NT2/D1 (cell line): ENCODE measurements at regions not wholly inside any gene's neighbourhood (a gene's known extent, or its start where the extent isn't known, plus 50 kb on each side); places are given as distances from the start of the nearest gene placed in this dataset.

Source experiments
- DNase-seq: peaks from one replicate; pipeline ENCODE4 v3.0.0-alpha.2; 2011; ENCODE audit warnings: low read depth, low spot score
- H3K27me3 ChIP-seq: 2 replicates; pipeline ENCODE4 v1.6.0; 2011; ENCODE audit warnings: mild to moderate bottlenecking; ENCODE audit not compliant: insufficient read length, insufficient read depth
- H3K36me3 ChIP-seq: 2 replicates; pipeline ENCODE4 v1.6.1; 2011; ENCODE audit warnings: mild to moderate bottlenecking, low read length, mixed read lengths; ENCODE audit not compliant: insufficient read depth, insufficient read length
- H3K4me1 ChIP-seq: 2 replicates; pipeline ENCODE4 v1.5.1; 2011; ENCODE audit not compliant: insufficient read depth, insufficient read length
- H3K4me3 ChIP-seq: 2 replicates; pipeline ENCODE4 v1.5.1; 2011; ENCODE audit warnings: low read depth; ENCODE audit not compliant: insufficient read length
- H3K9ac ChIP-seq: 2 replicates; pipeline ENCODE4 v1.6.0; 2011; ENCODE audit warnings: low read depth; ENCODE audit not compliant: insufficient read length
- H3K9me3 ChIP-seq: 2 replicates; pipeline ENCODE4 v1.5.1; 2011; ENCODE audit warnings: mild to moderate bottlenecking, low read length; ENCODE audit not compliant: insufficient read depth
- SUZ12 ChIP-seq: IDR thresholded peaks from 2 replicates; pipeline ENCODE4 v1.6.1; 2011; ENCODE audit not compliant: insufficient read length, insufficient read depth; ENCODE audit errors: extremely low read depth
- YY1 ChIP-seq: IDR thresholded peaks from 2 replicates; pipeline ENCODE4 v1.6.1; 2011; ENCODE audit not compliant: insufficient read length, insufficient read depth
- ZNF274 ChIP-seq: IDR thresholded peaks from 2 replicates; pipeline ENCODE4 v1.6.1; 2011; ENCODE audit warnings: mild to moderate bottlenecking, low read depth, low read length

DNA sequence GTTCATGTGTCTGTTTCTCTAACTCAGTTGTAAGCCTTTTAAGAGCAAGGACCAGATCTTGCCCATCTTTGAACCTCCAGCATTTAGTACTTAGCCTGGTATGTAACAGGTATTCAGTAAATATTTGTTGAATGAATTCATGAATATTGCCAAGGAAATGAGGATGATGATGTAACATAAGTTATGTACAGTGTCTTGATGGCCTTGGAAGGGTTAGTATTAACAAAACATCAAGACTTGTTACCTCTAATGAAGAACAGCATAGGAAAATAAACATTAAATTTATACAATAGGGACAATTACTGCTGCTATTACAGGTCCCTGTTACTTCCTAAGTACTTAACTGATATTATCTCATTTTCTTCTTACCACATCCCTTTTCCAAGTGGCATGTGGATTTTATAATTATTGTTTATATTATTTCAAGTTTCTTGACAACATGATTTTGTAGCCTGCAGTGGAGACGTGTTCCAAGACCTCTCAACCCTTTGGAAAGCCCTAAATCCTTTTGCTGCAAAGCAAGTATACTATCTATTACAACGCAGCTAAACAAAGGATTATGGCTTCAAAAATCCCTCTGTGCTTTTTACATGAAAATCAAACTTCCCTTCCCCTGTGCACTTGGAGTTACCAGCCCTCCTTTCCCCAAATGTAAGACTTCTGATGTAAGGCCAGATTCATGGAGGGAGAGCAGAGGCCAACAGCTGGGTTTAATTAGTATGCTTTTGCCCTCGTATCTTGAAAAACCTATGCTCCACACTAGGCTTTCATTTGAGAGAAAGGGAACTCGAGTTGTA is 77.4 kb upstream of the SMIM36 start:
- no peaks in the 10 kb centered on the region for H3K27me3 ChIP-seq
- no peaks in the 10 kb centered on the region for H3K36me3 ChIP-seq
- no peaks in the 10 kb centered on the region for H3K4me1 ChIP-seq
- H3K4me3 ChIP-seq, result no peak overlapping the region
- no peak overlapping the region for H3K9ac ChIP-seq
- no peak for TF ChIP-seq YY1
- TF ChIP-seq SUZ12, result no peak
- no peak for TF ChIP-seq ZNF274
- H3K9me3 ChIP-seq, result no peaks in the 10 kb centered on the region
- DNase-seq, result no peak

DNA sequence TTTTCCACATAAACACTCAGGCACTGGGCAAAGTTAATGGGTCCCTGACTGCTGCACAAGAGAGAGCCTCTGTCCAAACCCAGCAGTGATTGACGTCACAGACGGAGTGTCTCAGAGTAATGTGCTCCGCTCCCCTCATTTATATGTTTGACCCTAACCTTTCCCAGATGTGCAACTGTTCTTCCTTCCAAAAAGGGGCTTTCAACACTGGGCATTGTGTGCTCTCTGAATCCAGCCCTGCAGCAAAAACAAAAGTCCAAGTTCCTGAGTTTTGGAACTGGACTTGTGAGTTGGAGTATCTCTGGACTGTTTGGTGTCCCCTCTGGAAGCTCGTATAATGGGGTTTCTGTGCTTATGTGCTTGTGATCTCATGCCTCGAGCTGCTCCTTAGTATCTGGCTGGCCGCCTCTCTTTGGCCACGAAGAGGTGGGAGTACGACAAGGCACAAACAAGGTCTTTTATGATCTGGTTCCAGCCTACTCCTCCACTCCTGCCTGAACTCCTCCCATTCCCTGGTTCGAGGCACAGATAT is 76.4 kb upstream of the SMIM36 start:
- no peak overlapping the region for H3K4me3 ChIP-seq
- H3K36me3 ChIP-seq, result no peaks in the 10 kb centered on the region
- no peaks in the 10 kb centered on the region for H3K4me1 ChIP-seq
- H3K9me3 ChIP-seq, result no peaks in the 10 kb centered on the region
- no peaks in the 10 kb centered on the region for H3K27me3 ChIP-seq
- H3K9ac ChIP-seq, result no peak overlapping the region
- TF ChIP-seq SUZ12 (no peak), YY1 (no peak), ZNF274 (no peak)
- DNase-seq, result no peak

DNA sequence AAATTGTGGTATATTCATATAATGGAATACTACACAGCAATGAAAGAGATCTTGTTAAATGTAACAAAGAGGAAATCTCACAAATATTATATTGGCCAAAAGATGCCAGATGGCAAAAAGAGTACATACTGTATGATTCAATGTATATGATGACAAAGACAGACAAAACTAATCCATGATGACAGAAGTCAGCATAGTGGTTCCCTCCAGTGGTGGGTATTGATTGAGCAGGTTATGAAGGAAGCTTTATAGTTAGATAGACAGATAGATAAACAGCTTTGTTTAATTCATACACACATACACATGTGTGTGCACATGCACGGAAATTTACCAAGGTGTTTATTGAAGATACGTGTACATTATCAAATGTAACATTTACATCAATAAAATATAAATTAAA is 74.4 kb upstream of the SMIM36 start:
- no peaks in the 10 kb centered on the region for H3K4me1 ChIP-seq
- TF ChIP-seq SUZ12, result no peak
- TF ChIP-seq YY1, result no peak
- no peak for TF ChIP-seq ZNF274
- no peaks in the 10 kb centered on the region for H3K27me3 ChIP-seq
- no peaks in the 10 kb centered on the region for H3K36me3 ChIP-seq
- H3K4me3 ChIP-seq, result no peak overlapping the region
- DNase-seq, result no peak
- H3K9me3 ChIP-seq, result no peaks in the 10 kb centered on the region
- no peak overlapping the region for H3K9ac ChIP-seq

DNA sequence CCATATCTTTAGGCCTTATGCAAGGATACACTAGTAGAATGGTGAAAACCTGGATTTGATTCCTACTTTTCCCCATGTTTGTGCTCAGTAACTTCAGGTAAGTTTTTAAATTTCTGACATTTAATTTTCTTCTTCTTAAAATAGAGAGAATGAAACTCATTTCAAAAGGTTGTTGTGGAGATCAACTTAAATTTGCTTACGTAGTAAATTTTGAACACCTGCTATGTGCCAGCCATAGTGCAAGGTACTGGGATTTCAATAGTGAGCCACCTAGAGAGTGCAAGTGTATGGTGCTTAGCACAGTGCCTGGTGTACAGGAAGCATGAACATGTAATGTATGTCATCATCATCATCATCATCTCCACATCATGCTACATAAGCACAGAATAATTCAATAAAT is 73.6 kb upstream of the SMIM36 start:
- no peak for TF ChIP-seq SUZ12
- no peak for TF ChIP-seq YY1
- TF ChIP-seq ZNF274, result no peak
- DNase-seq, result no peak
- Histone ChIP-seq H3K9ac (no peak overlapping the region), H3K36me3 (no peaks in the 10 kb centered on the region), H3K4me1 (no peaks in the 10 kb centered on the region), H3K4me3 (no peak overlapping the region), H3K9me3 (no peaks in the 10 kb centered on the region), H3K27me3 (no peaks in the 10 kb centered on the region)

DNA sequence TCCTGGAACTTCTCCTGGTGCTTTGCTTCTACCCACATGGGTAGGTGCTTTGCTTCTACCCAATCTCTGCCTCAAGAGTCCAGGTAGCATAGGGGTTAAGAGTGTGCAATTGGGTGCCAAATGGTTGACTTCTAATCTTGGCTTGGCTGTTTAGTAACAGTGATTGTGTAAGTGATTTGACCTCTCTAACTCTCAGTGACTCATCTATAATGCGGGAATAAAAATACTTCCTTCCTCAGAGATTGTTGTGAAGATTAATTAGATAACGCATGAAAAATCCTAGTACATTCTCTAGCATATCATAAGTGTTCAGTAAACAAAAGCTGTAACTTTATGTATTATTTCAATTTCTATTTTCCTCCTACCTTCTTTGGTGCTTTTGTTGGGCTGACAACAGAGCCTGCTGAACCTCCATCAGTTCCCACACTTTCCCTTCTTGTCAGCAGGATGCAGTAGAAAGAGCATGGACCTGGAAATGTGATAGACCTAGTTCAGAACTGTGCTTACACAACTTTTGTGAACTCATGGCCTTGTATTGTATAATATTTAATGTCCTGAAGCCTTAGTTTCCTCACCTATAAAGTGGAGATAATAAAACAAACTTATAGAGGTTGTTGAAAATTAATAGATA is 72.9 kb upstream of the SMIM36 start:
- no peak for DNase-seq
- H3K27me3 ChIP-seq, result no peaks in the 10 kb centered on the region
- H3K9me3 ChIP-seq, result no peaks in the 10 kb centered on the region
- no peaks in the 10 kb centered on the region for H3K36me3 ChIP-seq
- no peaks in the 10 kb centered on the region for H3K4me1 ChIP-seq
- no peak overlapping the region for H3K4me3 ChIP-seq
- no peak overlapping the region for H3K9ac ChIP-seq
- TF ChIP-seq SUZ12 (no peak), ZNF274 (no peak), YY1 (no peak)

DNA sequence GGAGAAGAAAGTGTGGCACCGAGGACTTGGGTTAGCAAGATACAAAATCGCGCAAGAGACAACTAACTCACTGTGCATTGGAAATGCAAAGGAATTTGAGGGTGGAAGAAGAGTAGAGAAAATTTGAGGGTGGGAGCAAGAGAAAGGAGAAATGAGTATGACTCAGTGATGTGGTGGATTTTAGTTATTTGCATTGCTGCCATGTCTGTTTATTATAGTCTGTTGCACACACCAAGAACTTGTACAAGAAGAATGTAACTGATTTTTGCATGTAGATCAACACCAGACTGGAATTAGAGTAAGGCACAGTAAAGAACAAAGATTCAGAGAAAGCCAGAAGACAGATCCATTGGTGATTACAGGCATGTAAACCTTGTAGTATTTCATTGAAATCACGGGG is 71.6 kb upstream of the SMIM36 start:
- no peaks in the 10 kb centered on the region for H3K4me1 ChIP-seq
- no peak for DNase-seq
- TF ChIP-seq YY1 (no peak), SUZ12 (no peak), ZNF274 (no peak)
- H3K9ac ChIP-seq, result no peak overlapping the region
- no peaks in the 10 kb centered on the region for H3K27me3 ChIP-seq
- H3K36me3 ChIP-seq, result no peaks in the 10 kb centered on the region
- no peaks in the 10 kb centered on the region for H3K9me3 ChIP-seq
- no peak overlapping the region for H3K4me3 ChIP-seq

DNA sequence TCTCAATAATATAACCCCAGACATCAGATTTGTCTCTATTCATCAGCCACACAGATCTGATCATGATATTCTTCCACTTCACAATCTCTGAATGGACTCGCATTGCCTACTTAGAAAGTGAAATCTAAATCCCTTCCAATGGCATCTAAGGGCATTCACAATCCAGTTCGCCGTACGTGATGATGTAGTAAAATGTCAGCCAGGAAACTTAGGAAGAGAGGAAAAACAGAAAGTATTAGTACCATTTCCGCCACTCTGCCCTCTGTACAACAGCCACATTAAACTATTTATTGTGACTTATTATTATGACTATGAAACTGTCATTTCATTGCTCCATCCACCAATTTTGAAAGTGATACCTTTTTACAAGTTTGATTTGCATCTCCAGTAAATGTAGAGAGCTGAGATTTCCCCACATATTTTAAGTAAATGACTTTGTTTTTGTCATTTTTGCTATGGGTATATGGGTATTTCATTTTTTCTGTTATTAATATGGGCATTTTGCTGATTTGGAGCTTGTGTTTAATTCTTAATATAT is 69.4 kb upstream of the SMIM36 start:
- no peak overlapping the region for H3K9ac ChIP-seq

More for the DNA sequence above, 69.4 kb upstream of the SMIM36 start:
- Histone ChIP-seq H3K4me1 (no peaks in the 10 kb centered on the region), H3K9me3 (no peaks in the 10 kb centered on the region), H3K27me3 (no peaks in the 10 kb centered on the region), H3K36me3 (no peaks in the 10 kb centered on the region), H3K4me3 (no peak overlapping the region)
- no peak for DNase-seq
- TF ChIP-seq SUZ12 (no peak), ZNF274 (no peak), YY1 (no peak)
